Neutrophil (primary cell): ENCODE measurements at regions not wholly inside any gene's neighbourhood (a gene's known extent, or its start where the extent isn't known, plus 50 kb on each side); places are given as distances from the start of the nearest gene placed in this dataset.

Source experiments
- H3K27ac ChIP-seq: fragments of 200-600 bp; sonication (generic); 2 replicates; pipeline ENCODE4 v1.5.1; 2016; ENCODE audit warnings: mild to moderate bottlenecking, moderate library complexity
- H3K27me3 ChIP-seq: fragments of 200-600 bp; sonication (generic); 2 replicates; pipeline ENCODE4 v1.6.0; 2016; ENCODE audit warnings: mild to moderate bottlenecking
- H3K36me3 ChIP-seq: fragments of 200-600 bp; sonication (generic); 2 replicates; pipeline ENCODE4 v1.5.1; 2017
- H3K4me1 ChIP-seq, 2 experiments: fragments of 200-600 bp in 1 of 2; sonication (generic) in 1 of 2; 1 replicate in 1 of 2; 2 replicates in 1 of 2; pipeline versions ENCODE4 v1.5.1 to v1.6.1; 2013 to 2016; ENCODE audit warnings: low read depth in 1 of 2, low read length in 1 of 2, mild to moderate bottlenecking in 1 of 2, moderate library complexity in 1 of 2; ENCODE audit not compliant: control insufficient read depth in 1 of 2, insufficient read depth in 1 of 2
- H3K4me3 ChIP-seq, 2 experiments: fragments of 200-600 bp in 1 of 2; sonication (generic) in 1 of 2; 1 replicate in 1 of 2; 2 replicates in 1 of 2; pipeline ENCODE4 v1.5.1; 2013 to 2016; ENCODE audit warnings: low read depth in 1 of 2, low read length in 1 of 2, mild to moderate bottlenecking in 1 of 2, moderate library complexity in 1 of 2
- H3K9me3 ChIP-seq: fragments of 200-600 bp; sonication (generic); 2 replicates; pipeline ENCODE4 v1.5.1; 2016
- TF ChIP-seq, protein P1 (sequence below): fragments of 200-600 bp; sonication (generic); IDR thresholded peaks from 2 replicates; pipeline ENCODE4 v1.5.1; 2016; ENCODE audit warnings: antibody characterized with exemption

DNA sequence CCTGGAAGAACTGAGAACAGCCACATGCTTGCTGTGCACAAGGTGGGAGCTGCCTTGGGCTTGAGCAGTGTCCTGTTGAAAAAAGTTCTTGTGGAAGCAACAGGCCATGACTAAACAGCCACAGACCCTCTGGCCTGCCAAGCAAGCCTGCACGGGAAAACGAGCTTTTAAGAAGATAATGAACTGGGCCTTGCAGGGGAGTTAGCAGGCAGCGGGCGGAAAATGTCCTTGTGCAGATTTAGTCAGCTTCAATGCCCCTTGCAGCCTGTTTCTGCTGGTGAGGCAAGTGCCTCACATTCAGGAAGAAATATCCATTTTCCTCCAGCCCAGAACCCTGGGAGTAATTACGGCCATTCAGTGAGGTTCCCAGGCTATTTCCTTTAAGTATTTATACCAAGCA, 126.2 kb upstream of the KLHL25 start:
- Histone ChIP-seq H3K4me1 (peaks cover 0 to 6% of the 10 kb centered on the region in 2 experiments), H3K4me3 (no peak overlapping the region), H3K27me3 (peaks cover 12% of the 10 kb centered on the region), H3K36me3 (no peaks in the 10 kb centered on the region), H3K9me3 (no peaks in the 10 kb centered on the region), H3K27ac (no peak overlapping the region)
- TF ChIP-seq, protein P1, sequence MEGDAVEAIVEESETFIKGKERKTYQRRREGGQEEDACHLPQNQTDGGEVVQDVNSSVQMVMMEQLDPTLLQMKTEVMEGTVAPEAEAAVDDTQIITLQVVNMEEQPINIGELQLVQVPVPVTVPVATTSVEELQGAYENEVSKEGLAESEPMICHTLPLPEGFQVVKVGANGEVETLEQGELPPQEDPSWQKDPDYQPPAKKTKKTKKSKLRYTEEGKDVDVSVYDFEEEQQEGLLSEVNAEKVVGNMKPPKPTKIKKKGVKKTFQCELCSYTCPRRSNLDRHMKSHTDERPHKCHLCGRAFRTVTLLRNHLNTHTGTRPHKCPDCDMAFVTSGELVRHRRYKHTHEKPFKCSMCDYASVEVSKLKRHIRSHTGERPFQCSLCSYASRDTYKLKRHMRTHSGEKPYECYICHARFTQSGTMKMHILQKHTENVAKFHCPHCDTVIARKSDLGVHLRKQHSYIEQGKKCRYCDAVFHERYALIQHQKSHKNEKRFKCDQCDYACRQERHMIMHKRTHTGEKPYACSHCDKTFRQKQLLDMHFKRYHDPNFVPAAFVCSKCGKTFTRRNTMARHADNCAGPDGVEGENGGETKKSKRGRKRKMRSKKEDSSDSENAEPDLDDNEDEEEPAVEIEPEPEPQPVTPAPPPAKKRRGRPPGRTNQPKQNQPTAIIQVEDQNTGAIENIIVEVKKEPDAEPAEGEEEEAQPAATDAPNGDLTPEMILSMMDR: no peak

DNA sequence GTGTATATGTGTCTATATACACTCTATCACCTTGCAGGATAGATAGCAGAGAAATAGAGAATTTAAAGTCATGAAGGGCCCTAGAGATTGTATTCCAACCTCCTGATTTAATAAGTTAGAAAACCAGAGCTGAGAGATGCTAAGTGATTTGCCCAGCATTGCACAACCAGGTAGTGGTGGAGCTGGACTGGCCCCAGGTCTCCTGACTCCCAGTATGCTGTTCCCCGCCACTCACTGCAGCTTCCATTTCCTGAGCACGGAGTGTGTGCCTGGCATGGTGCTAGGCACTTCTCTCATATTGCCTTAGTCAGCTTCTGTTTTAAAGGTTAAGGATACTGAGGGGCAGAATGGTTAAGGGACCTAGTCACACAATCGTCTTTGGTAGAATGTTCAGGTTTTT, 129.4 kb upstream of the KLHL25 start:
- TF ChIP-seq, protein P1: no peak
- Histone ChIP-seq H3K36me3 (no peaks in the 10 kb centered on the region), H3K27ac (no peak overlapping the region)

DNA sequence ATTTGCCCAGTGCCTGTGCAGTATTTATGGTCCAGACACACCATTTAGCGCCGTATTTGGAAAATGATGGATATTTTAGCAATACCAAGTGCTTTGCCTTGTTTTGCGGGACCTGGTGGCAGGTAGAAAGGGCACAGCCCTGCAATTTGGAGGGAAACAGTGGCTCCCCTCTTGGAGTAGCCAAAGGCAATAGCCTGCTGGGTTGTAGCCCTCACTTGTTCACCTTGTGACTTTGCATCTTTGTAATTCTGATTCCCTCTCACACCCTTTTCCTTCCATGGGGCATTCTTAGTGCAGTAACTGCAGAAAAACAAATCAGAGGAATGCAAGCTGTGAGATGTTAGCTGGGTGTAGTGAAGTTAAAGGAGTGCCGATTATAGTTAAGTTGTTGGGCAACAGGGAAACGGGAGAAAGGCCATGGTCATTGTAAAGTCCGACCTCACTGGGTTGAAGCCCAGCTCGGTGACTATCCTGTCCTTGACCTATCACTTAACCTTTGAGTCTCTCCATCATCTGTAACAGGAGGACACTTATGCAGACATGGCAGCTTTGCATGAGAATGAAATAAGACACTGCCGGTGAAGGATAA, 131.0 kb upstream of the KLHL25 start:
- H3K27ac ChIP-seq: no peak overlapping the region
- no peaks in the 10 kb centered on the region for H3K27me3 ChIP-seq
- no peak overlapping the region for H3K4me3 ChIP-seq
- no peaks in the 10 kb centered on the region for H3K36me3 ChIP-seq
- H3K4me1 ChIP-seq: peaks cover 23 to 39% of the 10 kb centered on the region in 2 experiments
- TF ChIP-seq, protein P1: no peak
- no peaks in the 10 kb centered on the region for H3K9me3 ChIP-seq

More for the DNA sequence above, 129.4 kb upstream of the KLHL25 start:
- Histone ChIP-seq H3K9me3 (no peaks in the 10 kb centered on the region), H3K27me3 (no peaks in the 10 kb centered on the region), H3K4me3 (no peak overlapping the region), H3K4me1 (peaks cover 13 to 28% of the 10 kb centered on the region in 2 experiments)

DNA sequence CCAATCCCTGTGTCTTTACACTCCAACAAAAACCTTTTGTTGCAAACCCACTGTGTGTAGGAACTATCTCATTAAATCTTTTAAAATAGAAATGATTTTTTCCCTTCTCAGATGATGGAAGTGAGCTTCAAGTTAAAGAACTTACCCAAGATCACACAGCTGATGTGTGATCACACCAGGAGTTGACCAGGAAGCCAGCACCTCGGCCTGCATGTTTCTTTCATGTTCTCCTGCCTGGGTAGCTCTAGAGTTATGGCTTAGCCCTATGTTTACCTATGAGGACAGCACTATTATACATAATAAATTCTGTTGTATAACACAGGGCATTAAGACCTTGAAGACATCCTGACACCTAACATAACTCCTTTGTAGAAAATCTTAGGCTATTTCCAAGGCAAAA, 132.1 kb upstream of the KLHL25 start:
- no peak overlapping the region for H3K27ac ChIP-seq
- TF ChIP-seq, protein P1: no peak
- no peaks in the 10 kb centered on the region for H3K27me3 ChIP-seq
- no peak overlapping the region for H3K4me3 ChIP-seq
- H3K4me1 ChIP-seq: peaks cover 23 to 47% of the 10 kb centered on the region in 2 experiments
- H3K36me3 ChIP-seq: no peaks in the 10 kb centered on the region
- H3K9me3 ChIP-seq: no peaks in the 10 kb centered on the region

DNA sequence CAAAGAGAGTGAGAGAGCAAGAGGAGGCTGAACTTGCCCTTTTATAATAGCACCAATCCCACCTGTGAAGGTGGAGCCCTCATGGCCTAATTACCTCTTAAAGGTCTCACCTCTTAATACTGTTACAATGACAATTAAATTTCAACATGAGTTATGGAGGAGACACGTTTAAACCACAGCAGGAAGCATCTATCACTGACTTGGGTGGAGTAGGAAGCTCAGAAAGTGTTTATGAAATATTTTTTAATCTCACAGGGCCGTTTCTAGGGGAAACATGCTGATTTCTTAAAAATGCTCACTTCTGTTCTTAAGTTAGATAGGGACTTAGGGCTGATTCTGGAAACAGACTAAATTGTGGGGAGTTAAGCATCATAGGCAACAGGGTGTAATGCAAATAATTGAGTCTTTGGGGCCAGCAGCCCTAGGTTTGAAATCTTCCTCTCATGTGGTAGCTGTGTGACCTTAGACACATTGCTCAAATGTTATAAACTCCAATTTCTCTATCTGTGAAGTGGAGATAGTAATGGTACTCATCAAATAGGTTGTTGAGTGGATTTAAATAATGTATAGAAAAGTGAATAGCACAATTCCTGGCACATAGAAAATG, 133.3 kb upstream of the KLHL25 start:
- peaks cover 23 to 47% of the 10 kb centered on the region in 2 experiments for H3K4me1 ChIP-seq
- TF ChIP-seq, protein P1: no peak
- no peak overlapping the region for H3K4me3 ChIP-seq
- H3K9me3 ChIP-seq: no peaks in the 10 kb centered on the region
- no peaks in the 10 kb centered on the region for H3K36me3 ChIP-seq
- H3K27me3 ChIP-seq: no peaks in the 10 kb centered on the region
- peak overlapping the region; percentile 47 for H3K27ac ChIP-seq
